Upper lobe of left lung (tissue), 6 donors: ENCODE measurements at regions not wholly inside any gene's neighbourhood (a gene's known extent, or its start where the extent isn't known, plus 50 kb on each side); places are given as distances from the start of the nearest gene placed in this dataset.
"Not testable (repeated sequence)": the region's sequence is repeated elsewhere in the genome, so short reads cannot be mapped to it uniquely, and the experiment has no call there.

ENCODE experiments used
- ATAC-seq, 2 donors: fragments of 200-7000 bp; cut with Tn5 transposase; one replicate each; pipeline ENCODE4 v1.9.1; 2022; ENCODE audit warnings: mild to moderate bottlenecking in 2 of 2, moderate library complexity in 2 of 2; ENCODE audit not compliant: low FRiP score in 2 of 2
- DNase-seq, 2 donors: peaks; one replicate each; pipeline ENCODE4 v3.0.0-alpha.2; 2019 to 2020
- H3K27ac ChIP-seq, 4 donors: fragments of 200-600 bp; sonication (generic); one replicate each; pipeline ENCODE4 v1.5.1; 2016 to 2019
- H3K27me3 ChIP-seq, 4 donors: fragments of 200-600 bp; sonication (generic); one replicate each; pipeline ENCODE4 v1.5.1; 2017 to 2019
- H3K36me3 ChIP-seq, 4 donors: fragments of 200-600 bp; sonication (generic); one replicate each; pipeline ENCODE4 v1.5.1; 2016 to 2019
- H3K4me1 ChIP-seq, 4 donors: fragments of 200-600 bp; sonication (generic); one replicate each; pipeline ENCODE4 v1.5.1; 2018 to 2019
- H3K4me3 ChIP-seq, 4 donors: fragments of 200-600 bp; sonication (generic); one replicate each; pipeline ENCODE4 v1.5.1; 2017 to 2019; ENCODE audit warnings: mild to moderate bottlenecking in 2 of 4, moderate library complexity in 1 of 4
- H3K9me3 ChIP-seq, 4 donors: fragments of 200-600 bp; sonication (generic); one replicate each; pipeline ENCODE4 v1.5.1; 2018 to 2019
- POLR2AphosphoS5 ChIP-seq, 2 donors: sonication (generic); formaldehyde crosslinking; IDR thresholded peaks; one replicate each; pipeline ENCODE4 v1.5.1; 2017; ENCODE audit warnings: antibody characterized with exemption in 2 of 2
- WGBS, 2 donors: methylation state at CpG; one replicate each; pipeline ENCODE4 v1.1.5; 2017 to 2018; 5-methylcytosine and 5-hydroxymethylcytosine counted together
- small RNA-seq, 4 donors: library from RNA; depleted of rRNA; stranded (forward); fragments of <200 nt; gene quantifications; one replicate each; pipeline ENCODE3, GENCODE V24; 2016
- donor health status: DM: no; HTN: no; CAD: no; lungs with moderate emphysema.
- donor health status: DM: no; HTN: yes; CAD: no; lungs with severe emphysema.

- not testable (repeated sequence) for H3K36me3 ChIP-seq, H3K27ac ChIP-seq, H3K4me1 ChIP-seq, H3K4me3 ChIP-seq, H3K9me3 ChIP-seq, H3K27me3 ChIP-seq
- DNase-seq (peak in 1 of 2 donors; percentile 35), ATAC-seq (peak; percentile 36 to 73)
- peak in 1 of 2 donors; percentile 62 for TF ChIP-seq POLR2AphosphoS5 (IDR thresholded peaks at IDR 0.05)
- WGBS, 2 donors = 87% methylated on average over 8 of the region's 10 CpGs; no CpG with 5 or more reads in 1 of the 2 donors
Measured at GRCh38 chr2:87683451-87683850, 64.4 kb upstream of the PLGLB2 start.

- H3K9me3 ChIP-seq, H3K27me3 ChIP-seq, ATAC-seq, H3K4me1 ChIP-seq, H3K27ac ChIP-seq, H3K36me3 ChIP-seq, DNase-seq, H3K4me3 ChIP-seq: not testable (repeated sequence)
- 88 to 97% methylated on average over 5 of the region's 5 CpGs for WGBS, 2 donors
Measured at GRCh38 chr2:87683961-87684360, 63.9 kb upstream of the PLGLB2 start.

GRCh38 chr2:87685558-87685957, 62.3 kb upstream of the PLGLB2 start:
- peak in 1 of 2 donors; percentile 13 for DNase-seq
- 27 to 84% methylated on average over 2 to 8 of the region's 11 CpGs for WGBS, 2 donors
- not testable (repeated sequence) for H3K9me3 ChIP-seq, ATAC-seq, H3K4me3 ChIP-seq, H3K27me3 ChIP-seq, H3K27ac ChIP-seq, H3K36me3 ChIP-seq, H3K4me1 ChIP-seq

GRCh38 chr2:87686873-87687549, 60.9 kb upstream of the PLGLB2 start:
- not testable (repeated sequence) for H3K4me1 ChIP-seq, H3K9me3 ChIP-seq, H3K36me3 ChIP-seq, H3K4me3 ChIP-seq, H3K27me3 ChIP-seq, H3K27ac ChIP-seq, DNase-seq
- peak in 1 of 2 donors; percentile 34 for ATAC-seq
- WGBS, 2 donors = no CpG with 5 or more reads among the region's 7 CpGs

GRCh38 chr2:87687550-87688270, 60.2 kb upstream of the PLGLB2 start:
- WGBS, 2 donors = 52 to 76% methylated on average over 2 to 3 of the region's 7 CpGs
- not testable (repeated sequence) for H3K27ac ChIP-seq, H3K4me3 ChIP-seq, ATAC-seq, H3K9me3 ChIP-seq, H3K27me3 ChIP-seq, DNase-seq, H3K36me3 ChIP-seq, H3K4me1 ChIP-seq

GRCh38 chr2:87691899-87692592, 55.8 kb upstream of the PLGLB2 start:
- H3K36me3 ChIP-seq, H3K4me1 ChIP-seq, H3K9me3 ChIP-seq, H3K4me3 ChIP-seq, H3K27me3 ChIP-seq, DNase-seq, H3K27ac ChIP-seq: not testable (repeated sequence)
- peak in 1 of 2 donors; percentile 37 for ATAC-seq
- 67% methylated on average over 1 of the region's 1 CpG; no CpG with 5 or more reads in 1 of the 2 donors for WGBS, 2 donors

GRCh38 chr2:87692914-87693313, 55.0 kb upstream of the PLGLB2 start:
- not testable (repeated sequence) for DNase-seq, H3K36me3 ChIP-seq, ATAC-seq, H3K4me3 ChIP-seq, H3K4me1 ChIP-seq, H3K9me3 ChIP-seq, H3K27ac ChIP-seq, H3K27me3 ChIP-seq
- WGBS, 2 donors = 79% methylated on average over 2 of the region's 2 CpGs; no CpG with 5 or more reads in 1 of the 2 donors

- WGBS, 2 donors = 44% methylated on average over 1 of the region's 1 CpG; no CpG with 5 or more reads in 1 of the 2 donors
- not testable (repeated sequence) for H3K9me3 ChIP-seq, DNase-seq, H3K36me3 ChIP-seq, ATAC-seq, H3K27me3 ChIP-seq, H3K4me1 ChIP-seq, H3K27ac ChIP-seq, H3K4me3 ChIP-seq
Measured at GRCh38 chr2:87693882-87694281, 54.0 kb upstream of the PLGLB2 start.

DNA sequence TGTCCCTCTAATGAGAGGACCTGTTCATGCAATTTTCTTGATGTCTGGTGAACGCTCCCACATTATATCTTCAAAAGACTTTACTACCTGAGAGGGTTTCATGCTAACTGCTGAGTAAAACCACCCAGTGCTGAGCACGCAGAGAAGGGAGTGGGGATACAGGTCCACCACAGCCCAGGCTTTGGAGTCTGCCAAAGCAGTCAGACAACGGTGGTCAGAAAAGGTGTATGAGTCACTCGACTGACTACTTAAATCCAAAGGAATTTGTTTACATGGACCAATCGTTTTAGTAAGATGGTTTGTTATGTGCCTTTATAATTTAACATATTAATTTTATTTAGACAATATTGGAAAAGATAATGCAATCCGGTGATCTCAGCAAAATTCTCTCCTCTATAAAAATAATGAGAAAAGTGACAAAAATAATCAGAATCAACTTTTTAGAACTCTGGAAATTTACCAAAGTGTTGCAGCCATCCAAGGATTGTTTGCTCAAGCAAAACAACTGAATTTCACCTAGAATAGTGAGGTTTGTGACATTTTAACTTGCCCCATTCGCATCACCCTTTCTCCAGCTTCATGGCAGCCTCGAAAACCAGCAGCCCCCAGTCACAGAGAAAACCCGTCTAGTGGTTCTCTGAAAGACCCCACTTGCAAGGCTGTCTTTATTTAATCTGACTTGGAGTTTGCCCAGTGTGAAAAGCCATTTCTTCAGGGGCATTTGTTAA, 52.1 kb upstream of the PLGLB2 start:
- not testable (repeated sequence) for H3K9me3 ChIP-seq, DNase-seq, H3K27ac ChIP-seq, H3K4me1 ChIP-seq, H3K4me3 ChIP-seq, ATAC-seq, H3K36me3 ChIP-seq, H3K27me3 ChIP-seq
- WGBS, 2 donors = 80 to 82% methylated on average over 8 to 9 of the region's 9 CpGs

Small RNA genes in the stretch of these regions (small RNA-seq; reads per million reads assigned to genes)
- 0 reads per million in 4 donors for gene MIR4771-1
